HL-60/S4 (cell line): ENCODE measurements at regions not wholly inside any gene's neighbourhood (a gene's known extent, or its start where the extent isn't known, plus 50 kb on each side); places are given as distances from the start of the nearest gene placed in this dataset.

Experiments
- in situ Hi-C: fragments of 300-500 bp; cut with MboI; formaldehyde crosslinking; loops from 2 replicates; pipeline ENCODE4 v1.14.3; 2022; ENCODE audit warnings: low sequenced_read_pairs

GRCh38 chr12:93099792-93100191, 170.7 kb upstream of the EEA1 start:
- in situ Hi-C loops: loop anchor here (25.0 kb wide), 1 partner anchor 288 kb away; the partner anchor contains the start of gene NUDT4

- in situ Hi-C loops: loop anchor here (25.0 kb wide), 1 partner anchor 287 kb away; the partner anchor contains the start of gene NUDT4
Observed at GRCh38 chr12:93100610-93101009, 171.5 kb upstream of the EEA1 start.

GRCh38 chr12:93101367-93101766, 172.3 kb upstream of the EEA1 start:
- in situ Hi-C loops: loop anchor here (25.0 kb wide), 1 partner anchor 286 kb away; the partner anchor contains the start of gene NUDT4

GRCh38 chr12:93102312-93102711, 173.2 kb upstream of the EEA1 start:
- in situ Hi-C loops: loop anchor here (25.0 kb wide), 1 partner anchor 285 kb away; the partner anchor contains the start of gene NUDT4

- in situ Hi-C loops: loop anchor here (25.0 kb wide), 1 partner anchor 285 kb away; the partner anchor contains the start of gene NUDT4
Observed at GRCh38 chr12:93102744-93103143, 173.6 kb upstream of the EEA1 start.

GRCh38 chr12:93103154-93103553, 174.1 kb upstream of the EEA1 start:
- in situ Hi-C loops: loop anchor here (25.0 kb wide), 1 partner anchor 284 kb away; the partner anchor contains the start of gene NUDT4

GRCh38 chr12:93104535-93104934, 175.4 kb upstream of the EEA1 start:
- in situ Hi-C loops: loop anchor here (25.0 kb wide), 1 partner anchor 283 kb away; the partner anchor contains the start of gene NUDT4

GRCh38 chr12:93106910-93107309, 177.8 kb upstream of the EEA1 start:
- in situ Hi-C loops: loop anchor here (25.0 kb wide), 1 partner anchor 280 kb away; the partner anchor contains the start of gene NUDT4

GRCh38 chr12:93107514-93108312, 178.6 kb upstream of the EEA1 start:
- in situ Hi-C loops: loop anchor here (25.0 kb wide), 1 partner anchor 280 kb away; the partner anchor contains the start of gene NUDT4

- in situ Hi-C loops: loop anchor here (25.0 kb wide), 1 partner anchor 278 kb away; the partner anchor contains the start of gene NUDT4
Observed at GRCh38 chr12:93108985-93109384, 179.9 kb upstream of the EEA1 start.

GRCh38 chr12:93109551-93110203, 180.6 kb upstream of the EEA1 start:
- in situ Hi-C loops: loop anchor here (25.0 kb wide), 1 partner anchor 278 kb away; the partner anchor contains the start of gene NUDT4

- in situ Hi-C loops: loop anchor here (25.0 kb wide), 1 partner anchor 276 kb away; the partner anchor contains the start of gene NUDT4
Observed at GRCh38 chr12:93111773-93112172, 182.7 kb upstream of the EEA1 start.

GRCh38 chr12:93113317-93114006, 184.4 kb upstream of the EEA1 start:
- in situ Hi-C loops: loop anchor here (25.0 kb wide), 1 partner anchor 274 kb away; the partner anchor contains the start of gene NUDT4

- in situ Hi-C loops: loop anchor here (25.0 kb wide), 1 partner anchor 272 kb away; the partner anchor contains the start of gene NUDT4
Observed at GRCh38 chr12:93115198-93115601, 186.1 kb upstream of the EEA1 start.

GRCh38 chr12:93115646-93116045, 186.6 kb upstream of the EEA1 start:
- in situ Hi-C loops: loop anchor here (25.0 kb wide), 1 partner anchor 272 kb away; the partner anchor contains the start of gene NUDT4

GRCh38 chr12:93116632-93117031, 187.5 kb upstream of the EEA1 start:
- in situ Hi-C loops: loop anchor here (25.0 kb wide), 1 partner anchor 271 kb away; the partner anchor contains the start of gene NUDT4

- in situ Hi-C loops: loop anchor here (25.0 kb wide), 1 partner anchor 265 kb away; the partner anchor contains the start of gene NUDT4
Observed at GRCh38 chr12:93121729-93122488, 192.8 kb upstream of the EEA1 start.

- in situ Hi-C loops: loop anchor here (25.0 kb wide), 1 partner anchor 265 kb away; the partner anchor contains the start of gene NUDT4
Observed at GRCh38 chr12:93122569-93123091, 193.5 kb upstream of the EEA1 start.

- in situ Hi-C loops: no loop called here
Observed at GRCh38 chr12:93125126-93125525, 196.0 kb upstream of the EEA1 start.
